NCI-H748 (cell line): ENCODE measurements at regions not wholly inside any gene's neighbourhood (a gene's known extent, or its start where the extent isn't known, plus 50 kb on each side); places are given as distances from the start of the nearest gene placed in this dataset.

Experiments used
- DNase-seq: peaks from one replicate; lab custom pipeline; 2025; ENCODE audit not compliant: unreplicated experiment; lab: John Stamatoyannopoulos, UW

DNA sequence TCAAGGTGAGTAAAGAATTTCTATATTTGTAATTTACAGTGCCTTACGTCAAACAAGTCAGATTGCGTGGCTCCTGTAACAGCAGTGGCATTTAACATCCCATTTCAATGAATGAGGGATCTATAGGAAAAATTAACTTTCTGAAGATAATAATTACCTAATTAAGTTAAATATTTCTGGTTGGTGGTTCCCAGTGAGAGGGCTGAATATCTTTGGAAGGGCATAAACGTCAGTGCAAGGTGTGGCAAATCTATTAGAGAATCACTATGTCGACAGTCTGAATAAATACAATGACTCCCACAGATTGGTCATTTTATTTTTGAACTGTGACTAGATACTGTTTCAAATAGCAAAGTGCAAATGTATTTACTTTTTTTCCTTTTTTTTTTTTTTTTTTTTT, 80.0 kb downstream of the S1PR1 start:
- peak; percentile 56 for DNase-seq

DNA sequence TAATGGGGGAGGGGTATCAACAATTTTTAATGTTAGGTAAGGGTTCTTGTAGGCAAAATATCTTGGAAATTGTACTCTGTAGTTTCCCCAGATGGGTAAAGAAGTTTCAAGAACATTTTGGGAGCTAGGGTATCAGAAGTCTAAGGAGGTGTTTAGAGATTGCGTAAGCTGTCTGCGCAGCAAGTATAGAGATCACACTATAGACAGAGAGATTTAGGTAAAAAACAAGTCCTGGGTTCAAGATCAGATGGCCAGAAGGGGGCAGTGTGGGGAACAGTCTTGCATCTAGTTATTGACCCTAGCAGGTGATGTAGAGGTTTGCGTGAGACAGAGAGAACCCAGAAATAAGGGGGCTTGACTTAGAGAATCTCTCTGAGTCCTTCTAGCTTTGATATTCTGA, 80.8 kb downstream of the S1PR1 start:
- DNase-seq: peak; percentile 33

- peak; percentile 83 for DNase-seq
Observed at GRCh38 chr1:101323535-101323934, 86.7 kb downstream of the S1PR1 start.

DNA sequence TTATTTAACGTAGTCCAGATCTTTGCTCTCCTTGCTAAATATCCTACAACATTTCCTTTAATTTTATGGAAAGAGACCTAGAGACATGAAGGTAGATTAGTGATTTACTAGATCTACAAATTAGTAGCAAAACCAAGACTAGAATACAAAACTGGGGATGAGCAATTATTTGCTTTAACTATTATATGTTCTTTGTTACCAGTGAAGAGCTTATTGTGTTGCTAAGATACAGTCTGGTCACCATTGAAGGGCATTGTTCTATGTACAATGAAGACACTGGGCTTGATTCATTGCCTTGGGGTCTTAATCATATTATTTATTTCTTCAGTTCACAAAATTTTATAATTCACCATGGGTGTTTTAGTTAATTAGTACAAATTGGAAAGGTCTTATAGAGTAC, 88.3 kb downstream of the S1PR1 start:
- peak; percentile 88 for DNase-seq

GRCh38 chr1:101330427-101331130, 93.8 kb downstream of the S1PR1 start:
- DNase-seq: no peak

- no peak for DNase-seq
Observed at GRCh38 chr1:101331794-101332193, 95.0 kb downstream of the S1PR1 start.

DNA sequence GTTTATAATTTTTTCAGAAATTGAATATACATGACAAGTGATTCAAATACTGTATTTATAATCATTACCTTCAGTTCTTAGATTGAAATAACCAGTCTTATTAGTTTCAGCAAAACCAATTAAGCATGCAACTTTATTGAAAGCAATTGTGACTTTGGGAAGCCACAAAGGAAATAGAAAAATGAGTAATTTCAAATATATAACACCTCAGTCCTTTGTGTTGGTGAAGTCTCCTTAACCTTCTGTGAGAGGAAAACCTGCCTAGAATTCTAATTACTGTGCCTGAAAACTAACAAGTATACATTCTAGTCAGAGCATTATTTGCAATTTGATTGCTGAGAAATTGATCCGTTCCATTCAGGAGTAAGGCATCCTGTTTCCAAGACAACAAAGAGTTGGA, 95.8 kb downstream of the S1PR1 start:
- DNase-seq: no peak

DNA sequence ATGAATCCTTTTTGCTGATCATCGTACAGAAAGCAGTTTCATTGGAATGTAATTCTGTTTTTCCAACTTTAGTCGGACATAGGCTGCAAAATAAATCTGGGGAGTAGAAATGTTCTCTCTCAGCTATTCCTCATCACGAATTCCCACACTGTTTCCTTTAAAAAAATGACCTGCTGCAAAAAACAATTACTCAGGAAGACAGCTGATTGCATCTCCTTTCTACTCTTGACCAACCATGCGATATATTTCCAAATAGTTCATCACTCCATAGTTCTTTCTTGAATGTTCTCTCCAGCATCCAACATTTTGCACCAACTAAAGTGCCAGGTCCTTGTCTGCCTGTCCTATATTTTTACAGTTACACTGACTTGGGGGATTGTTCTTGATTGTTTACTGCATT, 96.4 kb downstream of the S1PR1 start:
- DNase-seq: no peak

DNA sequence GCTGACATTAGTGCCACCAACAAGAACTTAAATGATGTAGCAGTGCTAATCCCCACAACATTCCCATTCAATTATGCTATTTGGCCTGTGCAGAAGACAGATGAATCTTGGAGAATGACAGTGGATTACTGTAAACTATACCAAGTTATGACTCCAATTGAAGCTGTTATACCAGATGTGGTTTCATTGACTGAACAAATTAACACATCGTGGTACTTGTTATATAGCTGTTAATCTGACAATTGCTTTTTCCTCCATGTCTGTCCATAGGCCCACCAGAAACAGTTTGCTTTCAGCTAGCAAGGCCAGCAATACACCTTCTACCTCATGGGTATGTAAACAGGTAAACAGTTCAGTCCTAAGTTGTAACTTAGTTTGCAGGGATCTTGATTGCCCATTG, 101.1 kb downstream of the S1PR1 start:
- DNase-seq: no peak

GRCh38 chr1:101338714-101339430, 102.1 kb downstream of the S1PR1 start:
- peak; percentile 30 for DNase-seq

DNA sequence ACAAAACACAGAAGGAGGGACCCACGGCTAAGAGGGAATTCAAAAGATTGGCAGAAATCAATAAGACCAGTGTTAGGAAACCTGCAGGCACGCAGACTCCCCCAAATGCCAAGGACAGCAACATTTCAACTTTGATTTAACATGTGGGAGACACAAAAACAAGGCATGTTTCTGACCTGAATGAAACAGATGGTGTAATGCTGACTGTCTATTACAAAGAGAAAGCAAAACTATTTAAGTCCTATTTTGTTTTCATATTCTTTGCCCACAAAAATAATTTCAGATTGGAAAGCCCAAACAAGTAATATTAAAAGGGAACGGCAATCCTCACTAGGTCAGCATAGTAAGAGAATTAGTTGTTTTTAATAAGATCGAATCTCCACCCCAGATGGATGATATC, 107.9 kb downstream of the S1PR1 start:
- DNase-seq: no peak

GRCh38 chr1:101346419-101346818, 109.6 kb downstream of the S1PR1 start:
- DNase-seq: no peak

- no peak for DNase-seq
Observed at GRCh38 chr1:101356013-101356412, 119.2 kb downstream of the S1PR1 start.

GRCh38 chr1:101356604-101357443, 120.0 kb downstream of the S1PR1 start:
- no peak for DNase-seq

DNA sequence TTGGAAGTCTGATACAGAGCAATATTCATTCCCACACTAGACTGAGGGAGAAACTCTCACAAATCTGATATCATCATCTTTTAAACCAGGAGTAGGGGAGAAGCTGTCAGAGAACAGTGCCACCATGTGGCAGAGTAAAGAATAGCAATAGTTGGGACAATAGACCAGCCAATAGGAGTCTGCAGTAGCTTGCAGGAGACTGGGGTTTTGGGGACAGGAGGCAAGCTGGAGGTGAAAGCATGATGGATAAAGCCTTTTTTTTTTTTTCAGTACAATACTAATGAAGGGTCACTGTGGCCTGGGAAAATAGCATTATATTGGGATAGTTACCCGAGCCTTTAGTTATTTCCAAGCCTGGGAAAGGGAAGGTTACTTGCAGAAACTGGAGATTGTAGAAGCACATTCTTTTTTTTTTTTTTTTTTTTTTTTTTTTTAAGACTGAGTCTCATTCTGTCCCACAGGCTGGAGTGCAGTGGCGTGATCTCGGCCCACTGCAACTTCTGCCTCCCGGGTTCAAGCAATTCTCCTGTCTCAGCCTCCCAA, 120.7 kb downstream of the S1PR1 start:
- peak; percentile 81 for DNase-seq

DNA sequence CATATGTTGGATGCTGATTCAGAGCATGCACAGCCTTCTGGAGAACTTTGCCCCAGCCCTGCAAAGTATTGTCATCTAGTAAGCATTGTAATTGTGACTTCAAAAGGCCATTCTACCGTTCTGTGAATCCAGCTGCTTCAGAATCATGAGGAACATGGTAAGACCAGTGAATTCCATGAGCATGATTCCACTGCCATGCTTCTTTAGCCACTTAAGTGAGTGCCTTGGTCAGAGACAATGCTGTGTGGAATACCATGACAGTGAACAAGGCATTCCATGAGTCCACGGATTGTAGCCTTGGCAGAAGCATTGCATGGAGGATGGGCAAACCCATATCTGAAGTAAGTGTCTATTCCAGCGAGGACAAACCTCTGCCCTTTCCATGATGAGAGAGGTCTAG, 123.7 kb downstream of the S1PR1 start:
- no peak for DNase-seq

GRCh38 chr1:101363891-101364318, 127.1 kb downstream of the S1PR1 start:
- DNase-seq: no peak

- DNase-seq: no peak
Observed at GRCh38 chr1:101364370-101365120, 127.7 kb downstream of the S1PR1 start.

- no peak for DNase-seq
Observed at GRCh38 chr1:101365186-101365585, 128.4 kb downstream of the S1PR1 start.

DNA sequence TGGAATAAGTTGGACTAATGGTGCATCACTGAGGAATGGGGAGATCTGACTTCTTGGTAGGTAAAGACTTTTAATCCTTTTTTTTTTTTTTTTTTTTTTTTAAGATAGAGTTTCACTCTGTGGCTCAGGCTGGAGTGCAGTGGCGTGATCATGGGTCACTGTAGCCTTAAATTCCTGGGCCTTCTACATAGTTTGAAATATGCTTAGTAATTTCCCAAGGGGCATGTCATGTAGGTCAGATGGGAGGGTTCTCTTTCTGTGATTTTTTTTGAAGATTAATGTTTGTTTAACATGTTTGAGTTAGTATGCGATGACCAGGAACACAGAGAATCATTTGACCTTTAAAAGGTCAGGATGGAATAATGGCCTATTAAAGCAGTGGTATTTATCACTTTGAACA, 129.1 kb downstream of the S1PR1 start:
- no peak for DNase-seq
